AG08396 (cell line): ENCODE measurements at regions not wholly inside any gene's neighbourhood (a gene's known extent, or its start where the extent isn't known, plus 50 kb on each side); places are given as distances from the start of the nearest gene placed in this dataset.

Experiments
- DNase-seq: peaks from one replicate; pipeline ENCODE4 v3.0.0; 2012; ENCODE audit warnings: low spot score, mixed read lengths

DNA sequence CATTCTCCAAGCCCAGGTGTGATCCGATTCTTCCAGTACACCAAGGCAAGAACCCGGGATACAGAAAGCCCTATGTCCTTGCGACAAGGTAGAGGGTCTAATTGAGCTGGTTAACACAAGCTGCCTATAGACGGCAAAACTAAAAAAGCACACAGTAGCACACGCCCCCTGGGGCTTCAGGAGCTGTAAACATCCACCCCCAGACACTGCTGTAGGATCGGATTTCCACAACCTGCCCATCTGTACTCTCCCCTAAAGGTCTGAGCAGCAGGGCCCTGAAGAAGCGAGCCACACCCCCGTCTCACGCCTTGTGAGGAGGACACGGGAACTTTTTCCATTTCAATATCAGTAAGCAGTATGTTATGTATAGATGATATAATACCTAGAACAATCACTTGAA is 624.7 kb downstream of the BUD13 start:
- DNase-seq, result no peak

DNA sequence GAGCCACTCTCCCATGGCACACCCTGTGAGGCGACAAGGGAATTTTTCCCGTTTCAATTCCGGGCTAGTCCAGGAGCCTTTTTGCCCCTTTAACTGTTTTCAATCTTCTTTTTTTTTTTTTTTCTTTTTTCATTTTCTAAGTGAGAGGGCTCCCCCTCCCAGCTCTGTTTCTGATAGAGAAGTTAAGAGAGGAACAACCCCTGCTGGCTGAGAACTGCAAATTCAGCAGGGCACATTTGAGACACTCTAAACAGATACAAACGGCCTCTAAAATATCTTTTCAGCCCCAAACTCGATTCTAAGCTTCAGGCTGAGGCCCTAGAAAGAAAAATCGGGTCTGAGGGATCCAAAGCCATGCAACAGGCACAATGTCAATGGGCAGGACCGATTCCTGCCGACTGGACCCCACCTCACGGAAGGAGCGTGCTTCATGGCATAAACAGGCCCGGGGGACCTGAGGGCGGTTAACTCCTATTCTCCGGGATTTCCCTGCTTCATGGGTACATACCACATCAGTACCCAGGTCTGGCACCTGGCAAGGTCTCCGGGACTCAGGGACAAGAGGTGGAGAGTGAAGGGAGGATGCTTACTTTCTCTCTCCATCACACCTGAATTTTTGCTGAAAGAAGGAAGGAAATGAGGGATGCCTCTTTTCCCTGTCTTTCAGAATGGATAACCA is 627.5 kb downstream of the BUD13 start:
- no peak for DNase-seq

DNA sequence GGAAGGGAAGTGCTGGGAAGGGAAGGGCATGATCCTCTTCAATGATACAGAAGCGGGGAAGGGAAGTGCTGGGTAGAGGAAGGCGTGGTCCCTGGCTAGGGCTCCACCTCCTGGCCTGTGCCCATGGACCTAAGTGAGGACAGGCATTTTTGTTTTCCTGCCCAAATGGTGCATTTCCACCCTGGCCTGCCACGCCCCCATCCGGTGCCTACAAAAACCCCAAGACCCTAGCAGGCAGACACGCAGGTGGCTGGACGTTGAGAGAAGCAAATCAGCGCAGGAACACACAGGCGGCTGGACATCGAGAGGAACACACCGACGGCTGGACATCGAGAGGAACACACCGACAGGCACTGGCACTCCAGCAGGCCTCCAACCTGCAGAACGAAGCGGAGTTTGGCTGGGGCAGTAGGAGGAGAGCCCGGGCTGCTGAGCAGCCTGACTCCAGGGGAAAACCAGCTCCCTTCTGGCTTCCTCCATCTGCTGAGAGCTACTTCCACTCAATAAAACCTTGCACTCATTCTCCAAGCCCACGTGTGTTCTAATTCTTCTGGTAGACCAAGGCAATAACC is 628.3 kb downstream of the BUD13 start:
- no peak for DNase-seq

DNA sequence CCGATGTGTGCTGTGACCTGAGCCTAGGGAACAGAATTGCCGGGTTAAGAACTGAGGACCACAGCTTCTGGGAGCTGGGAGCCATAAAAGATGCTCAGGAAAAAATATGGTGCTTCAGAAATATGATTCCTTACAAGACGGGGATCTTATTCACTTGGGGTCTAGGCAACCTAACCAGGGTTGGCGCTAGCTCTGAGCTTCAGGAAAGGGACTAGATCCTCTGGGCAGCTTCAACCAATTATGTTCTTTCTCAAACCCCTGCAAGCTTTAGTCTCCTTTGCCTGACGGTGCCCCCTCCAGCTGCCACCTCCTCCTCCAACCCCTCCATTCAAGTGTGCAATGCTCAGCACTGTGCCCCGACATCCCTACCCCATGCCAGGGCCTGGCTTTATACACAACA is 634.1 kb upstream of the CADM1 start:
- DNase-seq, result no peak

DNA sequence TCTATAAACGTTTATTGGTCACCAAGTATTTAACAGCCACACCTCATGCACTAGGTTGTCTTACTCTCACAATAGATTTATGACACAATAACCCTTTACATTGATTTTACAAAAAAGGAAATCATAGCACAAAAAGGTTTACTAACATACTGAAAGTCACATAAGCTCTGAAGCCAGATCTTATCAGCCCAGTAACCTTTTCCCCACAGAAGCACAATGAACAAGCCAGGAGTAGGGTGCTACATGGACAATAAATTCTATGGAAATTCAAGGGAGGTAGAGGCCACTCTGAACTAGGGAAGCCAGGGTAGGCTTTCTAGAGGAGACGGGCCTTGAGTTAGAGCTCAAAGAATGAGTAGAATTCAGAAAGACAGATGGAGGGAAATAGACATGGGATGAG is 633.5 kb upstream of the CADM1 start:
- DNase-seq, result no peak

DNA sequence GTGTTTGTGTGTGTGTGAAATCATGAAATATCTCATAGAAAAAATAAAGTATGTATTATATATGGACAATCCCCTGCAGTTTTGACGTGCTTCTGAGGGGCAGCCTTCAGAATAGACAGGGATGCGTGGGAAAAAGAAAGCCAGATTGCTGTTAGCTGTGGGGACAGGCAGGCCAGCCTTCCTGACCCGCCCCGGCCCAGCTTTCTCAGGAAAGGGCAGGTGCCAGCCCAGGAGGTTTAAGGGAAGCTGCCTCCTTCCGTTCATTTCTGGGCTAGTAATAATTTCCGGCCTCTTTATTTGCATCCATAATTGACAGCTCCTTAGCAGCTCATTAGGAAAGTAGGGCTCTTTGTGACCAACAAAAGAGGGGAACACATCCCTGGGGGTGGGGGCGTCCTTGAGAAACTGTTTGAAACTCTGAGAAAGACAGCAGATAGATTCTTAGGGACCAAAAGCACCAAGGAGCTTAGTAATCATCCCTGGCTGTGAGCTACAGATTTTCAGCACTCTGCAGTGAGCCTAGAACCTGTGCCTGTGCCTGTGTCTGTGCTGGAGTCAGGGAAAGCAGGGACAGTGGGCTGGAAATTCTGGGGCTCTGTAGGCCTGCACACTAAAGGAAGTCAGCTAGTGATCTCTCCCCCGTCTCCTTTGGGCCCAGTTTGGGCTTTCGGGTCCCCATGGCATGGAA is 632.9 kb upstream of the CADM1 start:
- no peak for DNase-seq

DNA sequence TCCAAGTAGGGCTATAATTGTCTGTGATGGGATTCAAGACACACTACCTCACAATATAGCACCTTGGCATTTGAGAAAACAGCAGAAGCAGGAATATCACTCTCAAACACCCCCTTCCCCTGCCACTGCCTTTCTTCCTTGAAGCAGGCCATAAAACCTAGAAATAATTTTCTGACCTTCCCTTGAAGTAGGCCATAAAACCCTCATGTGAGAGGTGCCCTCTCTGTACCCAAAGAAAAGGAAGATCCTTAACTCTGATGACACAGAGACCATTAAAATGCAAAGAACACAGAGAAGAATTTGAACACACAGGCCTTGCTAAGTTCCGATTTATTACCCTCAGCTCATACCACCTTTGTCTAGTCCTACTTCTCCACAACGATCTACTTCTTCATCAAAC is 631.7 kb upstream of the CADM1 start:
- DNase-seq, result no peak

DNA sequence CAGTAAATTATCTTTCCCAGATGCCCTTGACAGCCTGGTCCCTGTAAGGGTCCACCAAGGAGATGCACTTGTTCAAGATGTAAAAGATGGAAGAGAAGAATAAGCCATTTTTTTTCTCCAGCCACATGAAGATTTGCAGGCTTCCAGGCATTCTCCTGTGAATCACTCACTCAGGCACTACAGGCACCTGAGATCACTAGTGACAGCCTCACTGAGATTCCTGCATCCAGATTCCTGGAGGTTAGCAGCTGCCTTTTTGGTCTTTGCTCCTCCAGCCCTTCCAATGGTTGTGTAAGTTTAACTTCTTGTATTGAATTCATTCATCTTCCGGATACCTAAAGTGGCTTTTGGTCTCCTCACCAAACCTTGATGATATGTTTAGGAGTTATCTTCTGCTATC is 630.2 kb upstream of the CADM1 start:
- no peak for DNase-seq

DNA sequence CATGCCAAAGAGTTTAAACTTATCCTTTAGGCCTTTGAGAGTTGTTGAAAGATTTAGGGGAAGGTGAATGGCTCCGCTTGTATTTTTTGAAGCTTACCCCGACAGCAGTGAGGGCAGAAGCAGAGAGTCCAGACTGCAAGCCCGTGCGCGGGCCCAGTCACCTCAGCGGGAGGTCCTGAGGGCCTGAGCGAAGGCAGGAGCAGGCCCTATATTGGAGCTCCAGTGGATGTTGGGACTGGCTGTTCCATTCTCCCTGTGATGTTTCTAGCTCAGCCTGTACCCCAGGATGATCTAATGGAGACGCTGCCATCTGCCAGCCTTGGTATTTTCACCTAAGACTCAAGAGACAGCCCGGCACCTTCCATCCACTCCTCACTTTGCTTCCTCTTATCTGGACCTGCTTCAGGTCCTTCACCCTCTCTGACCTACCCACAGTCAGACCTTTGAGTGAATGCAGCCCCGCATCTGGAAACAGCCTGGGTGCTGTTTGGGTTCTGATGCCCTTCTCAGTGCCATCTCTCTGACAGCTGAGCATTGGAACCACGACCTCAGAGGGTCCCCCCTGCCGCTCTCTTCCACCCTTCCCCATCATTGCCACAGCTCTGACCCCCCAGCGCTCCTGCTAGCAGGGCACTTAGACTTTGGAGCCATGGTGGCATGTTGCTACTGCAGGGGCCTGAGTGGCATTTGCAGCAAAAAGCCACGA is 628.2 kb upstream of the CADM1 start:
- DNase-seq, result no peak

DNA sequence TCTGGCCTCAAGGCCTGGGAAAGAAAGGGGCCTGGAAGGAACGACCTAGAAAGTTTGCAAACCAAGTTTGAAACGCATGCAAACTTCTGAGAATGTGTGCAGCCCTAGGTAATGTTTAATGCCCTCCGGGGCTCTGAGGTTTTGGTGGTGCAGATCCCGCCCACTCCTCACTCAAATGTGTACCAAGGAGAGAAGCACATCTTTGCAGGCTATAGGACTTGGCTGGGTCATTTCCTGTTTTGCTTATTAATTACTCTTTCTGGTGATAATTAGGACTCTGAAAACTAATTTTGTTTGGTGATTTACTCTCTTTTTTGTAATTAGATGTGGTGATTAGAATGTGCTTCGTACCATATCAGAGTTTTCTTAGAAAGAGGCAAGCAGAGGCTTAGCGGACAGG is 625.9 kb upstream of the CADM1 start:
- no peak for DNase-seq

DNA sequence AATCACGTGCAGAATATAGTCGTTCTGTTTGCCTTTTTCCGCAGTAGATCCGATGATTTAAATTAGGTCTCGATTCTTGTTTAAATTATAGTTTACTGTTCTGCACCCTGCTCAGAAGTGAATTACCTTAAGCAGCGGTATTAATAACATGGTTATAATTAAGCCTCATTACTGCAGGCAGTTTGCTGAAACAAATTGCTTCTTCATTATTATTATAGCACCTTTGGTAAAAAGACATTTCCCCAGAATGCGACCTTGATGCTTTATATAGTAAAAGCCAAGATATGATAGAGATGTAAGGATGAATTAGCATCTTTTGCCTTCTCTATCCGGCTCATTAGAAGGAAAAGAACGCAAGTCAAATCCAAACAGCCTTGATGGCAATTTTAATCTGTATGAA is 625.2 kb upstream of the CADM1 start:
- no peak for DNase-seq

DNA sequence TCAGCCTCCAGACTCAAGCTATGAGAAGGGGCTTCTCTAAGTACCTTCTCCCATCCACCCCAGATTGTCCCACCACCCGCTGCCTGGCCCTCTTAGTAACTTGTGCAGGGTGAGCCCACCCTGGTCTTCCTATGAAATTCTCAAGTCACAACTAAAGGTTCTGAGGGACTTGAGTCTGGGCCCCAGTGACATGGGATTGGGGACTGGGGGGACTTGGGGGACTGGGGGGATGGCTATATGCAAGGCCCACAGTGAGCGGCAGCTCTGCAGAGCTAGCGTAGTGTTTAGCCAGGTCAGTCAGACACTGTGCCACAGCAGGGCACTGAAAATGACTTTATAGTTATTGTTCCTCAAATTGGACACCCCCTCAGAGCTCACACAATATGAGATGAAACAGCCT is 622.3 kb upstream of the CADM1 start:
- DNase-seq, result no peak

DNA sequence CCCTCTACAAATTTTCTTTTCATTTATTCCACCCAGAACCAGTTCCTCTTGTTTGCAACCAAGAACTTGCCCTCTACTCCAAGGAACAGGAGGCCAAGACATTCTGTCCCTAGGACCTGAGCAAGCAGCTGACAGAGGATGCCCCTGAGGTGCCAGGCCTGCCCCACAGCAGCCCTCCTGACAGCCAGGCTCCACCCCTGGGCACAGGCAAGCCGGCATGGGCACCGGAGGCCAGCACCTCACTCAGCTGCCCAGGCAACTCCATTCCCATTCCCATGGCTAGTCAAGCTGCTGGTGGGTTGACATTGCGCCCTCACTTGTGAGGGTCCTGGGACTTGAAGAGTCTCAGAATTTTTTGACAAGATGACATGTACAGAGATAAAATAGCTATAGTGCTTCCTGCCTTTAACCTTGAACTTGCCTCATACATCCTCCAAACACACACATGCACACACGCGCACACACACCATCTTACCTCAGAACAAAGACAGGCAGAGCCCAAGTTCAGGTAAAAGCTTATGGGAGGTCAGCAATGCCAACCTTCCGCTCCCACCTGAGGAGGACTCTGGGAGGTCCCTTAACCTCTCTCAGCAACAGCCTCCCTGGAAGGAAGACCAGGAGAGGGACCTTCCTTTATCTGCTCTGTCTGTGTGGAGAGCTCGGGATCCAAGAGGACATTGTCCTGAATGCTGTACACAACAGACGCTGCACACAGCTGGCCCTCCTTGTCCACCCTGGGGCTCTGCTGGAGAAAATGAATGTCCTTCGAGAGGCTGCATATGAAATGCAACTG is 620.9 kb upstream of the CADM1 start:
- no peak for DNase-seq

DNA sequence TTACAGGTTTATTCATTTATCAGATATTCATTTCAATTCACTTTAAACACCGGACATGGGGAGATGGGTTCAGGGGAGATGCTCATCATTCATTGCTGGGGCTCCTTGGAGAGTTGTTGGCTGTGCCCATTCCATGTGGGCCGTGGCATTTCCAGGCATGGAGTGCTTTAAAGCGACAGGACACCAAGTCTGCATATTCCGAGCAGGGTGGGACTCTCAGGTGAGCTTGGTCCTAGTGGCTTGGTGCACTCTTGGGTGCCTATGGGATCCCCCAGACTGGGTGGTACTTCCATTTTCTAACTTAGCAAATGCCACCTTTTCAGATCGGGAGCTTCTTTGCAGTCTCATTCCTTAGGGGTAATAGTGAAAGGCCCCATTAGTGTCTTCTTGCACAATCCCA is 619.5 kb upstream of the CADM1 start:
- DNase-seq, result no peak

DNA sequence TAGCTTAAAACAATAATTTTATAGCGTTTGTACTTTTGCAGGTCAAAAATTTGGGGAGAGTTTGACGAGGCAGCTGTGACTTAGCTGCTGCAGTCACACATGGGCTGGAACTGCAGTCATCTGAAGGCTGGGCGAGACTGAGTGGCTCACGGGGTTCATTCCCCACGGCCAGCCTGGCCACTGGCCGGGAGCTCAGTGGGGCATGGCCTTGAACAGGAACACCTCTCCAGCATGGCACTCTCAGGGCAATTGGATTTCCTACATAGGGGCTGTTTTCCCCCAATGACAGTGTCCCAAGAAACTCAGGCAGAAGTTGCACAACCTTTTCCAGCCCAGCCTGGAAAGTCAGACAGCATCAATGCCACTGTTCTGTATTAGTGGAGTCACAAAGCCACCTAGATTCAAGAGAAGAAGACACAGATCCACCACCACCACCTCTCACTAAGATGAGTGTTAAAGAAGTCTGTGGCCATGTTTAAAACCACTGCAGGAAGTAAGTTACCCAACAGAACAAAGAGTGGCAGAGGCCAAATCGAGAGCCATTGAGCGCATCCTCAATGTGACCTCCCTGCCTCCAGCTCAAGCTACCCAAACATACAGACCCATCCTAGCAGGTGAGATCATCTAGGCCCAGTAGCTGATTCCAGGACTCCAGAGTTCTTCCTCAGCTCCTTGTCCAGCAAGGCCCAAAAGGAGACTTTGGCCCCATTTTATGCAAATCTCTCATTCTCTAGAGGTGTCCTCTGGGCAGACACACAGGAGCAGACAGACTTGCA is 618.7 kb upstream of the CADM1 start:
- no peak for DNase-seq

DNA sequence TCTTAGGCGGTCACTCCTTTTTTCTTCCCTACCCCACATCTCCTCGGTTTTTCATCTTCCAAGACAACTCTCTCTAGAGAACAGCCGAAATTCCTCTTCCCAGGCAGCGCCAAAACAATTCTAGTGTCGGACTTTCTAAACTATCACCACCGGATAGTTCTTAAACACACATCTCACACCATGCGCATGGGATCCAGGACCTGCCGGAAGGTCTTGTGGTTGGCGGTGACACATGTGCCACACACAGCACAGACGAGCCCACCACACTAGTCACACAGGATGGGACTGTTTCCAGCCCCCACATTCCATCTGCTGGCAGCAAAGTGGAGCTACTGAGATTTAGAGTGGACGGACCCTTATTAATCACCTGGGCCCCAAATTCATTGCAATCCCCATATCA is 614.9 kb upstream of the CADM1 start:
- DNase-seq, result no peak

DNA sequence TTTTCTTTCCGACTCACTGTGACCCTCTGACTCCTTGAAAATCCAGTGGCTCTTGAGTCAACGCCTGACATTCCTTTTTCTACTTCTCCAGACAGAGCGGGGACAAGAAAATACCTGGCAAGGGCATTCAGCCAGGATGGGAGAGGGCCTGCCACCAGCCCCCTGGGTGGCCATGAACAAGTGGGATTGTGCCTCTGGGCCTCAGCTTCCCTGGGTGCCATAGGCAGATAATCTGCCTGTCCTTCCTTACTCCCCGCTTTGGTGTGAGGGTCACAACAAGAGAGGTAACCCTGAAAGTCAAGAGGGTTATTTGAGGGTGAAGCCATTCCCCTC is 613.9 kb upstream of the CADM1 start:
- DNase-seq, result no peak

DNA sequence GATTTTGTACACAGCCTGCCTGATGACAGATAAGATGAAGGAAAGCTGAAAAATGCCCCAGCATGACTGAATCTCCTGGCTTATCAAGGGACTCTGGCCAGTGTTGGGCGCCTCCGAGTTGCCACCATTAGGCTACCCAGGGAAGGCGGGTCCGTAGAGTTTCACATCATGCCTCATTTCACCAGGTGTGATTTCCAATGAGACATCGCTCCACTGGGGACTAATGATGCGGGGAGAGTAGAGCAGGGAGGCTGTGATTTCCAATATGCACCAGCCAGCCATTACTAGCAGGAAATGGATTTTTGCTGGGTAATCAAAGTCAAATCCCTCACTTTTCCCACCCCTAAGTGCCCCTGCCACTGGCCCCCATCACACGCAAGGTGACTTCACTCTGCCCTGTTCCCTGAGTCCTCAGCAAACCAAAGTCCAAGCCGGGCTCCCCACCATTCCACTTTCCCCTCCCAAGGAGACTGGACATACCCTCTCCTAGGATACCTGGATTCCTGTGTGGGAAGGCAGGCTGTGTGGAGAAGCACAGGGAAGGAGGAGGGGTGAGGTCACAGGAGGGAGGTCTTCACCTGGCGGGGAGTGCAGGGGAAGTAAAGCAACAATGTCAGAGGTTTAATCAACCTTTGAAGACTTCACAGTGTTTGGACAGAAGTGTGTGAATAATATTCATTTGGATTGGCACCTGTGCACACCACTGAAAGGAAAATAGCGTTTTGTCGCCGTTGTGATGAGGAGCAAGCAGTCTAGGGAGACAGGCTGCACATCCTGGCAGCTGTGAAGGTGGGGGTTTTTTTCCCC is 613.3 kb upstream of the CADM1 start:
- no peak for DNase-seq

DNA sequence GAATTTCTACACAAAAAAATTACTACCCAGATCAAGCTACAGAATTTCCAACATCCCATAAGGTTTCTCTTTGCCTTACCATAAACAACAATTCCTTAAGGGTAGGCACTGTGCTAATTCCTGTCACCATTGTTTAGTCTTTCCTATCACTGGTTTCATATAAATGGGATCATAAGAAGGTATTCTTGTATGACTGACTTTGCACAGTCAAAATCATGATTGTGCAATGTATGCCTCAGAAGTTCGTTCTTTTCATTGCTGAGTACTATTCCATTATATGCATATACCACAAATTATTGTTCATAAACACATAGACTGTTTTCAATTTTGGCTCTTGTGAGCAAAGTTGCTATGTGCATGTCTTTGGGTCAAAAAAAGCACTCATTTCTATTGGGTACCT is 611.6 kb upstream of the CADM1 start:
- DNase-seq, result no peak

DNA sequence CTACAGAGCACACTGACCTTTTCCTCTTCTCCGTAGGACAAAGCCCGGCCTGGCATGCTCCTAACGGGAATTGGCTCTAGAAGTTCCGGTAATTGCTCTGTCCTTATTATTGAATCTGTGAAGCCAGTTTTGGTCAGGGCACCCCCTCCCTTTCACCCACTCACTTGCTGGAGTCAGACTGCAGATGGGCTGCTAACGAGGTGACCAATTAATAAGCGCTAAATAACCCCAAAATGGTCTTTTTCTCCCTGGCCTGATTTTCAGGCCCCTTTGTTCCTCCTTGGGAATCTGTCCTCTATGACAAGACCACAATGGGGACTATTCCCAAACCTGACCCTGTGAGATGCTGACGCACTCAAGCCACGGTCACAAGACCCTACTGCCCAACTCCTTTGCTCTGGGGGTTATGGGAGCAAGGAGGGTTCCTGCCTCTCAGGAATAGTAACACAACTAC is 610.0 kb upstream of the CADM1 start:
- no peak for DNase-seq
